ENCODE measurements at regions not wholly inside any gene's neighbourhood (a gene's known extent, or its start where the extent isn't known, plus 50 kb on each side); places are given as distances from the start of the nearest gene placed in this dataset.

DNA sequence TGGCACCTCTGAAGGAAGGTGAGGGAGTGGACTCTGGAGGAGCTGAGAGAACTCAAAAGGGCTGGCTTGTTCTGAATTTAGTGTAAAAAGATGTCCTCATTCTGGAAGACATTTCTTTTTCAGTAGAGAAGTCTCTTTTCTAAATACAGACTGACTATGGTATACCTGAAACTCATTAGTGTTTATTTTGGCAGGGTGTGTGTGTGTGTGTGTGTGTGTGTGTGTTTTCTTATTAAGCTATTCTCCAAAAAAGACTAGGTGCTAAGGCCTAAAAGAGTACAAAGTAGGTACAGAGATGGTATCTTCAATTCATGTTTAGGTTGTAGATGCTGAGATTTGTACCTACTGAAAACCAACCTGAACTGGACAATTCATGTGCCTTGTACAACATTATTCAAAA, 196.4 kb downstream of the SPRY2 start:
- intact Hi-C loops (cut with DNase I): no loop called here

DNA sequence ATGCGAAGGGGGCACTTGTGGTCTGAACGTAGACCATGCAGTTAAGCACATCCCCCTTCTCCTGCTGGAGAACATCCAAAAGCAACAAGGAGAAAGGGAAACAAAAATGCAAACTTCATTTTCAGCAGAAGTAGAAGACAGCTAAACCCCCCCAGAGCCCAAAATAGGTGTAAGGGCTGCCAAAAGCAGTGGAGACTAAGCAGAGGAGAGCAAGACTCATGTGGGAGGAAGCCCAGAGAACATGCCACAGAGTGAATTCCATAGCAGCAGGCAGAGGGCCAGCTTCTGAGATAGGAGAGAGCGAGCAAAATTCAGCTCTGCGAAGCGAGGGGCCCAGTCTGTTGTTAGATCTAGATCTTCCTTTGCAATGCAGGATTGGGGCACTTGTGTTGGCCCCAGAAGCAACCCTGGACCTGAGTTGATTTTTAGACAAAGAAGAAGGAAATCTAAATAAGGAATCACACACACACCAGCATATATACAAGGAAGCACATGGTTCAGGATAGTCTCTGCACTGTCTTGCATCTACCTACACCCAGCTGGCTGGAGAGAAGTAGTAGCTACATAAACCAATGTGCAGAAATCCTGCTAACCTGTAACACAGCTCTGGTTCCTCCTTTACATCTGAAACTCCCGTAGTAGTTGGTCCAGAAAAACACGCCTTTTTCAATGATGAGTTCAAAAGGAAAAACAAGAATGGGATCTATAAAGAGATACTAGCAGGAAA, 199.6 kb downstream of the SPRY2 start:
- intact Hi-C loops (cut with DNase I): no loop called here
- peak; percentile 93 for ATAC-seq
- DNase-seq (ENCODE audit: missing footprints): peak; percentile 77

More for the DNA sequence above, 196.4 kb downstream of the SPRY2 start:
- no peak for DNase-seq (ENCODE audit: missing footprints)
- ATAC-seq: no peak

DNA sequence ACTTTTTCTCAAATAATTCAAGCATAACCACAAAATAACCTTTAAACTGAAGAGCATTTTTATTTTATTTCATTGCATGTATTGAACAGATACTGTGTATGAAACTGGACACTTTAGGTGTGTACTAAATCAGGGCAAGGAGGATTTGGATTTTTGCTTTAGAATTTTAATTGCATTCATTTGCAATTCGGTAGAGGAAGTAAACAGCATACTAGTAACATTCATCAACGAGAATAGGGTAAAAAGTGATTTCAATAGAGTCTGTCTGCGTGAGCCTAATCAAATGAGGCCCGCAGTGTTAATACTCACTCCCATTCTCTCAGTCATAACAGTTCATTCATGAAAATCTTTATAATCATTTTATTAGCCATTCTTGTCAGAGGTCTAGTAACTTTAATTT, 200.2 kb downstream of the SPRY2 start:
- DNase-seq (ENCODE audit: missing footprints): no peak
- intact Hi-C loops (cut with DNase I): no loop called here
- peak; percentile 2 for ATAC-seq

DNA sequence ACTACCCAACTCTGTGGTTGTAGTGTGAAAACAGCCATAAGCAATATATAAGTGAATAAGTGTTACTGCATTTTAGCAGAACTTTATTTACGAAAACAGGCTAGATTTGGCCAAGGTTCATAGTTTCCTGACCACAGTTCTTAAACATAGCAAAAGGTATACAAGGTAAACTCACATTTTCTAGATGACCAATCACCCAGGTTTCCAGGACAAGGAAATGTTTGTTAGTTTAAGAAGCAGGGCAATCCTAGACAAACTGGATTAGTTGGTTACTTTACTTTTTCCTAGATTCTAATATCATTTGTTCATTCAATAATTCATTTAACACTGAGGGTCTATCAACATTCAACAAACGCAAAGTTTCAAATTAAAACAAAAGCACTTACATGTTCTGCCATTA, 201.7 kb downstream of the SPRY2 start:
- DNase-seq (ENCODE audit: missing footprints): no peak
- intact Hi-C loops (cut with DNase I): loop anchor here (10.0 kb wide), 4 partner anchors 166 to 504 kb away; no protein-coding TSS in a partner anchor

DNA sequence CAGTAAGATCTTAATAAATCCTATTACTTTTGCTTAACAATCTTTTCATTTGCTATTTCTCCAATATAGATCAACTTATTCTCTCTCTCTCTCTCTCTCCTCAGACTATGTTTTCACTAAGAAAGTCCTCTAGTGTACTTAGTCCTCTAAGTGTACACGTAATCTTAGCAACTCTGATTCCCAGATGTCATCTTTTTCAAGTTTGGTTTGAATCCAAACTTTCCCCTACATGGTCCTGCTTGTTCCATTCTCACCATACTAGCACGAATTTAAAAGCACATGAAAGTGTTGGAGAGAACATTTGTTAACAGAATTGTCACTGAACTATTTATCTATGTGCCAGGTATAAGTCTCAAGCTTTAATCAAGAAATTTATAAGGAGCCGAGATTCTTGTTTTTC, 202.9 kb downstream of the SPRY2 start:
- intact Hi-C loops (cut with DNase I): loop anchor here (10.0 kb wide), 4 partner anchors 167 to 503 kb away; no protein-coding TSS in a partner anchor
- DNase-seq (ENCODE audit: missing footprints): no peak
- ATAC-seq: peak; percentile 34

More for the DNA sequence above, 201.7 kb downstream of the SPRY2 start:
- no peak for ATAC-seq

DNA sequence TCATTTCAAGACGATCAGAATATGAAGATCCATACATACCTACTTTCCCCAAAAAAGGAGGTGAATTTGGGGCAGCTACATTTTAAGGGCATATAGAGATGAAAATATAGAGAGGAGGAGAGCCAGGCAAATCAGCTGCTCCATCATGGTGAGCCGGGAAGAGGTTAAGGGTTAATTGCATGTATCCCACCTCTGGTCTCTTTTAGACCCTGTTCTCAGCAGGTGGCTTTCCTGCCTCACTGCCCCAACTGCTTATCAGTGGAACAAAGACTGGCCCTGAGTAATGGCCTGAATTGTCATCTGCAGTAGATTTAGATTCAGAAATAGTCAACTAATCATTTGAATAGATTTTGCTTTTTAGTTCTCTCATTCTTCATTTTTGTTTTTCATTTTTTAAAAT, 206.6 kb downstream of the SPRY2 start:
- intact Hi-C loops (cut with DNase I): loop anchor here (10.0 kb wide), 4 partner anchors 170 to 500 kb away; no protein-coding TSS in a partner anchor
- no peak for DNase-seq (ENCODE audit: missing footprints)
- ATAC-seq: no peak

DNA sequence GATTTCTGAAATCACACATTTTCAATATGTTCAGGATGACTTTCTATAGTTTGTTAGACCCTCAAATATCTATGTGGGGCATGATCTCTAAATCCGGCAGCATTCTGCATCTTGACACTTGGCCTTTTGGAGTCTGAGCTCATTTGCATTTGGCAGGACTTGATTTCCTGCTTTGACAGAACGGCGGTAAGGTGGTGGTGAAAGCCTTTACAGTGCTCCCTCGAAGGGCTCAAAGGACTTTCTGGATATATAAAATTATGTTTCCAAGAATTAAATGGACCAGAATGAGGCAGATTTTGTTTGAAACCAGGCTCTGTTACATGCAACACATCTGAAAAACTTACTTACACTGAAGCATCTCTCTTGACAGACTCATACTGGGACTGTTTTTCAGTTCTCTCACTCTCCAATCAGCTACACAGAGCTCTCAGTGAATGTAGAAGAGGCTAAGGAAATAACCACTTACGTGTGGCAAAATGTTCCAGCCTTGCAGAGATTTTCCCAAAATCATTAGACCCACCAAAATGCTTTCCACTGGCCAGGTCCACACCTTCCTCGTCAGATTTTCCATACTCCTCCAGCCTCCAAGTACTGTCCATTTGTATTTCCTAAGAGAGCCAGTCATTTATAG, 207.2 kb downstream of the SPRY2 start:
- ATAC-seq (peak; percentile 27), DNase-seq (ENCODE audit: missing footprints) (no peak)
- intact Hi-C loops (cut with DNase I): loop anchor here (2.0 to 10.0 kb wide), 6 partner anchors 85 to 499 kb away; partner anchors contain the start of gene SPRY2

DNA sequence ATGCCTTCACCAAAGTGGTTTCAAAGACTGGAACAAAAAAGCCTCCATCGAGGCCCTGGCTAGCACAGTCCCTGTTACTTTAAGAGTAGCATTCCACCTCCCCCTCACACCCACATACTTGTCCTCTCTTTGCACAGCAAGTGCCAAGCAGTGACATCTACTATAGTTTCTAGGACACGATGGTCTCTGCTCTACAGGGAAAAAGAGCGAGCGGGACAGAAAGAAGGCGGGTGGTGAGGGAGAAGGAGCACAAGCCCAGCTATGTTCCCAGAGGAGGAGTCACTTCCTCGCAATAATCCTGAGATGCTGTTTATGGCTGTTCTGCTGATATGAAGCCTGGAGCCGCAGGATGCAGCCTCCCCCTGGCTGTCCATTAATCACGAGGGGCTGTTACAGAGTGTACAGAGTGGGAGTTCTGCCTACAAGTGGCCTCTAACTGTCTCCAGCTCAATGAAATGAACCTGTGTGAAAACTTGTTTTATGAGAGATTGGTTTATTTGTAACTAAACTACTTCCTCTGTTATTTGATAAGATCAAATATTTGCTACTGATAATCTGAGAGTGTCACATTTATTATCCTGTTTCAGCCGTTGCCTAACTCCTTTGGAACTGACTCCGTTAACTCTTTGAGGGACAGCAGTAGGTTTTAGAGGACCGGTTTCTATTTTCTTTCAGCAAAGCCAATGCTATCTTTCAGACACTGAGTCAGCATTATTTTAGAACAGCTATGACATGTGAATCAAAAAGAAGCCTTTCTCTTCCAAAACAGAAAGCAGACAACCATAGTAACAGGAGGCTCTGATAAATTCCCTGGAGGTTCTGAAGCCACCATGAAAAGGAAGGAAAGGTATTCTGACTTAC, 208.0 kb downstream of the SPRY2 start:
- ATAC-seq: peak; percentile 97
- intact Hi-C loops (cut with DNase I): loop anchor here (2.0 to 10.0 kb wide), 6 partner anchors 84 to 498 kb away; partner anchors contain the start of gene SPRY2
- DNase-seq (ENCODE audit: missing footprints): peak; percentile 72

DNA sequence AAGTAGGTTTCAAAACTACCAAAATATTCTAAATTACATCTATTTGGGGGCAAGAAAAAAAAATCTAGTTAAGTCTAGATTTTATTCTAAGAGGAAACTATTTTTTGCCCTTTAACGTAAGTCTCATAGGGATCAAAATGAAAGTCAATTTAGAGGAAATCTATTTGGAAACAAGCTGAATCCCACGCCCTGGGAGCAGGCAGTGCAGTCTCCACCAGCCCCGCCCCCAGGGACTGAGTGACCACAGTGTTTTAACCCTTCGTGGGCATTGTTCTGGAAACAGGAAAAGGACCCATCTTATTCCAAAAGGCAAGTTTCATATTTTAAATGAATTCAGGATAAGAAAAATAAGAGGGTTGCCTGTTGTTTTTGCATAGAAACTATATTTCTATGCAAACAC, 209.7 kb downstream of the SPRY2 start:
- peak; percentile 88 for DNase-seq (ENCODE audit: missing footprints)
- intact Hi-C loops (cut with DNase I): loop anchor here (10.0 kb wide), 4 partner anchors 174 to 496 kb away; no protein-coding TSS in a partner anchor
- ATAC-seq: peak; percentile 49

DNA sequence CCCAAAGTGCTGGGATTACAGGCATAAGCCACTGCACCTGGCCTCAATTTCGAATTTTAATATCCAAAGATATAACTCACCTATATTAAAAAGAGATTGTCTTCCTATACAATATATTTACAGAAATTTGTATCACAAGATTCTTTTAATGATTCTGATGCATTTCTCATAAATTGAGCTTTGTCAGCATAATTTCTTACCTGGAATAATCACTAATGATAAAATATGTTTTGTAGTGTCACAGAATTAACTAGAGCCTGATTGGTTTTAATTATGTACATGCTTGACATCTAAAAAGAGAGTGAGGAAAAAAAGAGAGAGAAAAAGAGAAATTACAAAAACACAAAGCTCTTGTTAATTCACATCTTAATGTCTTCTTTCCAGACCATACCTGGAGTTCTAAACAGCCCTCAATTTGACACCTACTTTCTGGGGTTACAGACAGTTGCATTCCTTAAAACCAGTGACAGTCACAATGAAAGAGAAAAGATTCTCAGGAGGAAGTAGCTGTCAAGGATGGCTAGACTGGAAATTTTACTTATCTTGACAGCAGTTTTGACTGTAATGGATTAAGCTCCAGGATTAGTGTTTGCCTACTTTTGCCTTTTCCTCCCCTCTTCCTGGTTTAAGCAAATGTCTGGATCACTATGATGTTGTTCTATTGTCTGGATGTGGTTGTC, 214.4 kb downstream of the SPRY2 start:
- no peak for DNase-seq (ENCODE audit: missing footprints)
- intact Hi-C loops (cut with DNase I): no loop called here
- ATAC-seq: no peak

DNA sequence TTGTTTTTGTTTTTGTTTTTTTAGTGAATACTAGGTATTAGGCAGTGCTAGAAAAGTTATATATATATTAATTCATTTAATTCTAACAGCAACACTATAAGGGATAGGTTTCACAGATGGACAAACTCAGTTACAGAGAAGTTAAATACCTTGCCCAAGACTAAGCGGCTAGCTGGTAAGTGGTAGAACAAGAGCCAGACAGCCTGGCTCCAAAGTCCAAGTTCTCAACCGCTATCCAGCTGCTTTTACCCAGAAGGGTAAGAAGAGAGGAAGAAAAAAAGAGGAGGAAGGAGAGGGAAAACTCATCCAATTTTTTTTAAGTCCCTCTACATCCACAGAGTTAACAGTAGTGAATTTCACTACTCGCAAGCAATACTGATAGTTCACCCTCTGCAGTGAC, 217.0 kb downstream of the SPRY2 start:
- intact Hi-C loops (cut with DNase I): no loop called here
- ATAC-seq (no peak), DNase-seq (ENCODE audit: missing footprints) (no peak)

DNA sequence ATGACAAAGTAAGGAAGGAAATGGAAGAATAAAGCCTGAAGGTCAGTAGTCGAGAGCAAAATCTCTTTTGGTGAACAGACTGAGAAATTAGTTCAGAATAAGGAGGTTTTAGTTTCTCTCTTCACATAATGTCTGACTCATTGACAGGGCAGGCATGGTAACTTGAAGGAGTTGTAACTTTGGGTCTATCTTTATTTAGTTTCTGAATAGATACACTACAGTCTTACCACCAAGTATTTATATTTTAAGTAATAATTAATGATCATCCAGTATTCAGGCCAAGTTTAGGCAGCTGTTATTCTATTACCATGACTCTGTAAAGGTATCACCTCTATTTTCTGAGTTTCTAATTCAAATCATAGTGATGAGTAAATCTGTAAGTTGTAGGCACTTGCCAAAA, 219.9 kb downstream of the SPRY2 start:
- intact Hi-C loops (cut with DNase I): no loop called here
- no peak for DNase-seq (ENCODE audit: missing footprints)
- no peak for ATAC-seq

DNA sequence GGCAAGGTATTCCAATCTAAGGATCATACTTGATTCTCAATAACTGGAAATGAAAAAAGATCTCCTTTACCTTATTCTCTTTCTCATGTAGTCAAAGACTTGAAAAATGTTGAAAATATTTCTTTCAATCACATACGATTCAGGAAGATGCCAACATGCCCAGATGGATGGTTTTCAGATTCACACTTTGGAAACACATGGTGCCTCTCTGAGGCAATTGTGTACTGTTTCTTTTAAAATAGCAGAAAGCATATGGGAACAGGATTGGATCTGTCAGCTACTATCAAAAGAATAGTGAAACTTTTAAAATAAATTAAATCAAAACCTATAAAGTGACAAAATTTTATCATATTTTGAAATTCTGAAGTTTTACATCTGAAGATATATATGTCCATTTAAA, 222.4 kb downstream of the SPRY2 start:
- DNase-seq (ENCODE audit: missing footprints) (no peak), ATAC-seq (no peak)
- intact Hi-C loops (cut with DNase I): no loop called here

DNA sequence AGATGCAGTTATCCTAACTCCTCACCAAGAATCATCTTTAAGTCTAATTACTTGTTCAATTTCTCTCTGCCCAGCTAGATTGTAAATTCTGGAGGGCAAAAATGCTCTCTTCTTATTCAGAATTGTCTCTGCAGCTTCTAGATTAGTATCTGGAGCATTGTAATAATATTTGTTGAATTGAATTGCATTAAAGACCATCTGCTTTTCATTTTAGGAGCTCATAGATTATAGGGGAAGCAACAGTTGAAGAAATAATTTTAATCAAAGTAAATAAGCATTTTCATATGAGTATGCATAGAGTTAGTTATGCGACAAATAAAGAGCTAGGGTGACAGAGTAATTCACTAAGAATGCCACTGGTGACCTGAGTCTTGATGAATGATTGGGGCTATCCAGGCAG, 222.8 kb downstream of the SPRY2 start:
- no peak for ATAC-seq
- DNase-seq (ENCODE audit: missing footprints): no peak
- intact Hi-C loops (cut with DNase I): no loop called here

DNA sequence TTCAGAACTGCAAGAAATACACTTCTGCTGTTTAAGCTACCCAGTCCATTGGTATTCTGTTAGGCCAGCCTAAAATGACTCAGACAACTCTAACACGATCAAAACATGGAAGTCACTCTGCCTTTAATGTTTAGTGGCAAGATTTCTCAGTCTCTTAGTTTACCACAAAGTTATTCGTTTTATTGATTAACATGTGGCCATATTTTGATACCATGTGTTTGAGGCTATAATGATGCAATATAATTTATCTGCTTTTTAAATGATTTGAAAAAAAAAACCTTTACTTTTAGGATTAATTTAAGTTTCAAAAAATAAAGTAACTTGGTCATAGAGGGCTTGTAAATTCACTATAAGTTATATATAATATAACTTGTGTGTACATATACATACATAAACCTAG, 223.4 kb downstream of the SPRY2 start:
- DNase-seq (ENCODE audit: missing footprints) (no peak), ATAC-seq (no peak)
- intact Hi-C loops (cut with DNase I): no loop called here

DNA sequence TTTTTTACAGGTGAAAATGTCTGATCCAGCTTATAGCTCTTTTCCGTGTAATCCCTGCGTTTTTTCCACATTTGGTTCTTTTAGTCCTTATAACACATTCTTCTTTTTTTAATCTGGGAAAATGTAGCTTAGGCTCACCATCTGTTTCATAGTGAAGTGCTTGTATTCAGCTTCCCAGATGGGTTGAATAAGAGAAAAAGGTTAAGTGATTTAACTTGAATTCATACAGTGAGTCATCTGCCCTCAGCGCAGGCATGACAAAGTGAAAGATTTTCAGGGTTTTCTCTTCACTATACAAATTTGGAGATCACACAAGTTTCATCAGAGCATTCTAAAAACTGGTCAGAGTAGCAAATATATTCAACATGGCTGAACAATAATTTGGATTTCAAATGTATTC, 224.8 kb downstream of the SPRY2 start:
- intact Hi-C loops (cut with DNase I): no loop called here
- DNase-seq (ENCODE audit: missing footprints) (no peak), ATAC-seq (no peak)

DNA sequence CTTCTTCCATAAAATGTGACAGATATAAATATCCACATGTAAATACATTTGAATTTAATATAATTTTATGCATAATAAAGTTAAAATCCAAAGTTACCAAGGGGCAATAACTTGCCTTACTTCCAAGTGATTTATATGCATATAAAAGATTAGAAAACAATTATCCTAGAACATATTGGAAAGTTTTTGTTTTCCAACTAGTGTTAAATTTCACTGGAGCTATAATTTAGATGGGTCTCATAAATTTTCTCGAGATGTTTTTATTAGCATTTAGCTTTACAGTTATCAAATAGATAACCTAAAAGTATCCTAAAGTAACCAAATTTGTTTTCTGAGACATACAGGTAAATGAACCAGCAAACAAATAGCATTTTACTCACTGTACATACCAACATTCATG, 225.3 kb downstream of the SPRY2 start:
- intact Hi-C loops (cut with DNase I): no loop called here
- DNase-seq (ENCODE audit: missing footprints) (no peak), ATAC-seq (no peak)

DNA sequence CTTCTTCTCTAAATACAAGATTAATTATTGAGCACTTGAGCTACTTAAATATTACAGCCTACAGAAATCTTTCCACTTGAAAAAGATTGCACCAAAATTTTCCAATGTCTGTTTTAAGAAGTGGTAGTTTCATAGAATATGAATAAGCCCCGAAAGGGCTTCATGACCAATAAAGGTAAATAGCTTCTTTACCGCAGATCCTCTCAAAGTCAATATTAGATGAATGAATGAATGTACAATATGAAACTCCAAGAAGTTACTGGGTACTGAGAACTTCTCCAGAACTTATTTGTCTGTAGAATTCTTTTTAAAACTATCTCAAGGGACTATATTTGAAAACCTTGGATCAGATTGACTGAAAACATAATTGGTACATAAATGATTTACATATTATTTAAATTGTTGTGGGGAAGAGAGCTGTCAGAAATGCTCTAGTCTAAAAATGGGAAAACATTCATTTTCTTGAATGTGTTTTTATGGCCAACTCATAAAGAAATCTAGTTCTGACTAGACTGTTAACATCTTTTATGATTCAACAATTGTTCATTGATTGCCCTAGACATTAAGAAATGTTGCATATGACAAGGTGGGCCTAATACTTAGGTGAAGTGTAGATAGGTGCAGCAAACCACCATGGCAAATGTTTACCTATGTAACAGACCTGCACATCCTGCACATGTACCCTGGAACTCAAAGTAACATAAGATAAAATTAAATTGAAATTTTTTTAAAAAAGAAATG, 227.0 kb downstream of the SPRY2 start:
- ATAC-seq: no peak
- intact Hi-C loops (cut with DNase I): no loop called here
- DNase-seq (ENCODE audit: missing footprints): no peak
